H9 (cell line): ENCODE measurements at regions not wholly inside any gene's neighbourhood (a gene's known extent, or its start where the extent isn't known, plus 50 kb on each side); places are given as distances from the start of the nearest gene placed in this dataset.

ENCODE experiments used
- DNase-seq: peaks from one replicate; pipeline ENCODE4 v3.0.0-alpha.2; 2017
- H2AFZ ChIP-seq: one replicate; pipeline ENCODE4 v1.6.1; 2013; ENCODE audit warnings: mild to moderate bottlenecking, low read length, control low read depth, moderate library complexity
- H2AK5ac ChIP-seq: 2 replicates; pipeline ENCODE4 v1.6.1; 2013; ENCODE audit warnings: low read length, control low read depth, mixed read lengths; ENCODE audit not compliant: insufficient read length
- H2BK120ac ChIP-seq: one replicate; pipeline ENCODE4 v1.6.1; 2013; ENCODE audit warnings: low read depth, mild to moderate bottlenecking, low read length, control low read depth, inconsistent platforms; ENCODE audit not compliant: poor library complexity, severe bottlenecking
- H2BK12ac ChIP-seq: 2 replicates; pipeline ENCODE4 v1.6.1; 2013; ENCODE audit warnings: low read length, control low read depth, mixed read lengths, low read depth; ENCODE audit not compliant: insufficient read length
- H2BK15ac ChIP-seq: 2 replicates; pipeline ENCODE4 v1.6.1; 2013; ENCODE audit warnings: low read depth, low read length, control low read depth
- H2BK20ac ChIP-seq: one replicate; pipeline ENCODE4 v1.6.1; 2013; ENCODE audit warnings: low read depth, mild to moderate bottlenecking, low read length, control low read depth, inconsistent platforms; ENCODE audit not compliant: poor library complexity, severe bottlenecking
- H2BK5ac ChIP-seq: 2 replicates; pipeline ENCODE4 v1.6.1; 2013; ENCODE audit warnings: low read length, control low read depth, mixed read lengths; ENCODE audit not compliant: insufficient read length
- H3K14ac ChIP-seq: 2 replicates; pipeline ENCODE4 v1.6.1; 2013; ENCODE audit warnings: low read length, control low read depth; ENCODE audit not compliant: insufficient read depth
- H3K18ac ChIP-seq: 2 replicates; pipeline ENCODE4 v1.6.1; 2013; ENCODE audit warnings: low read depth, mild to moderate bottlenecking, mixed read lengths, low read length, control low read depth; ENCODE audit not compliant: insufficient read length
- H3K23ac ChIP-seq: 2 replicates; pipeline ENCODE4 v1.6.1; 2013; ENCODE audit warnings: low read length, control low read depth, mixed read lengths, low read depth; ENCODE audit not compliant: insufficient read length
- H3K23me2 ChIP-seq: 2 replicates; pipeline ENCODE4 v1.6.1; 2013; ENCODE audit warnings: low read depth, mild to moderate bottlenecking, mixed read lengths, low read length, control low read depth; ENCODE audit not compliant: insufficient read length, poor library complexity, severe bottlenecking
- H3K27ac ChIP-seq: 2 replicates; pipeline ENCODE4 v1.5.1; 2013; ENCODE audit warnings: low read length, control low read depth, mixed read lengths, low read depth; ENCODE audit not compliant: insufficient read length
- H3K27me3 ChIP-seq: 2 replicates; pipeline ENCODE4 v1.6.1; 2013; ENCODE audit warnings: low read length, control low read depth, inconsistent platforms; ENCODE audit not compliant: insufficient read depth
- H3K4ac ChIP-seq: 2 replicates; pipeline ENCODE4 v1.6.1; 2013; ENCODE audit warnings: low read depth, mild to moderate bottlenecking, control low read depth, inconsistent platforms, low read length, moderate library complexity
- H3K4me1 ChIP-seq: 2 replicates; pipeline ENCODE4 v1.6.1; 2013; ENCODE audit warnings: low read length, control low read depth, inconsistent platforms; ENCODE audit not compliant: insufficient read depth
- H3K4me2 ChIP-seq: 2 replicates; pipeline ENCODE4 v1.6.1; 2013; ENCODE audit warnings: low read length, control low read depth, mixed read lengths; ENCODE audit not compliant: insufficient read length, insufficient read depth
- H3K56ac ChIP-seq: 2 replicates; pipeline ENCODE4 v1.6.1; 2013; ENCODE audit warnings: low read depth, mild to moderate bottlenecking, mixed read lengths, low read length, control low read depth; ENCODE audit not compliant: insufficient read length
- H3K79me1 ChIP-seq: 2 replicates; pipeline ENCODE4 v1.6.1; 2013; ENCODE audit warnings: low read depth, mild to moderate bottlenecking, moderate library complexity, low read length, control low read depth, inconsistent platforms; ENCODE audit not compliant: insufficient read depth, poor library complexity, severe bottlenecking
- H3K79me2 ChIP-seq: 2 replicates; pipeline ENCODE4 v1.6.1; 2013; ENCODE audit warnings: low read length, control low read depth, inconsistent platforms; ENCODE audit not compliant: insufficient read depth
- H3K9ac ChIP-seq: 2 replicates; pipeline ENCODE4 v1.6.1; 2013; ENCODE audit warnings: low read length, control low read depth, mixed read lengths; ENCODE audit not compliant: insufficient read length; ENCODE audit errors: extremely low read depth
- H3K9me3 ChIP-seq: one replicate; pipeline ENCODE4 v1.6.1; 2013; ENCODE audit warnings: low read depth, low read length, inconsistent platforms; ENCODE audit not compliant: control insufficient read depth
- H3T11ph ChIP-seq: one replicate; pipeline ENCODE4 v1.6.1; 2013; ENCODE audit warnings: mild to moderate bottlenecking, low read length, control low read depth, inconsistent platforms
- H4K20me1 ChIP-seq: one replicate; pipeline ENCODE4 v1.6.1; 2013; ENCODE audit not compliant: control insufficient read depth, insufficient read length, insufficient read depth
- H4K5ac ChIP-seq: 2 replicates; pipeline ENCODE4 v1.6.1; 2013; ENCODE audit warnings: low read depth, mild to moderate bottlenecking, mixed read lengths, low read length, control low read depth; ENCODE audit not compliant: insufficient read length
- H4K8ac ChIP-seq: replicated peaks from 2 replicates; pipeline ENCODE4 v1.6.1; 2013; ENCODE audit warnings: low read length, control low read depth, mixed read lengths, low read depth; ENCODE audit not compliant: insufficient read length
- H4K91ac ChIP-seq: 2 replicates; pipeline ENCODE4 v1.6.1; 2013; ENCODE audit warnings: low read depth, mild to moderate bottlenecking, moderate library complexity, mixed read lengths, low read length, control low read depth; ENCODE audit not compliant: insufficient read length
- H3K27ac Mint-ChIP-seq, 3 experiments: 2 replicates in 2 of 3; 3 replicates in 1 of 3; pipeline ENCODE4 v1.8.0; 2020 to 2021; ENCODE audit warnings: mixed read lengths in 3 of 3, mild to moderate bottlenecking in 1 of 3, moderate library complexity in 1 of 3
- H3K27me3 Mint-ChIP-seq: 2 replicates; pipeline ENCODE4 v1.8.0; 2021; ENCODE audit warnings: low read depth, mild to moderate bottlenecking, moderate library complexity, mixed read lengths
- H3K36me3 Mint-ChIP-seq, 3 experiments: 2 replicates in 2 of 3; 3 replicates in 1 of 3; pipeline ENCODE4 v1.8.0; 2020 to 2021; ENCODE audit warnings: low read depth in 3 of 3, mixed read lengths in 3 of 3; ENCODE audit not compliant: insufficient read depth in 1 of 3
- H3K4me1 Mint-ChIP-seq, 2 experiments: 2 replicates each; pipeline ENCODE4 v1.8.0; 2020; ENCODE audit warnings: mixed read lengths in 2 of 2
- H3K4me3 Mint-ChIP-seq, 2 experiments: 2 replicates in 1 of 2; 3 replicates in 1 of 2; pipeline ENCODE4 v1.8.0; 2020 to 2021; ENCODE audit warnings: mild to moderate bottlenecking in 2 of 2, mixed read lengths in 2 of 2, moderate library complexity in 1 of 2
- H3K9me3 Mint-ChIP-seq, 2 experiments: 2 replicates in 1 of 2; 3 replicates in 1 of 2; pipeline ENCODE4 v1.8.0; 2020; ENCODE audit warnings: mild to moderate bottlenecking in 2 of 2, mixed read lengths in 2 of 2, moderate library complexity in 1 of 2
- WGBS: extraction: QIAGEN DNeasy Blood & Tissue Kit; methylation state at CpG from one replicate; pipeline ENCODE4 v1.1.7; 2013; ENCODE audit warnings: missing lambda C conversion rate, low lambda C conversion rate, mixed read lengths; ENCODE audit not compliant: insufficient read length; ENCODE audit errors: extremely low coverage; 5-methylcytosine and 5-hydroxymethylcytosine counted together
- TF ChIP-seq, protein P1 (sequence below): fragments of 200-600 bp; sonication (generic); conservative IDR thresholded peaks from 3 replicates; pipeline ENCODE4 v1.8.0; 2021; ENCODE audit warnings: antibody characterized with exemption, mild to moderate bottlenecking

DNA sequence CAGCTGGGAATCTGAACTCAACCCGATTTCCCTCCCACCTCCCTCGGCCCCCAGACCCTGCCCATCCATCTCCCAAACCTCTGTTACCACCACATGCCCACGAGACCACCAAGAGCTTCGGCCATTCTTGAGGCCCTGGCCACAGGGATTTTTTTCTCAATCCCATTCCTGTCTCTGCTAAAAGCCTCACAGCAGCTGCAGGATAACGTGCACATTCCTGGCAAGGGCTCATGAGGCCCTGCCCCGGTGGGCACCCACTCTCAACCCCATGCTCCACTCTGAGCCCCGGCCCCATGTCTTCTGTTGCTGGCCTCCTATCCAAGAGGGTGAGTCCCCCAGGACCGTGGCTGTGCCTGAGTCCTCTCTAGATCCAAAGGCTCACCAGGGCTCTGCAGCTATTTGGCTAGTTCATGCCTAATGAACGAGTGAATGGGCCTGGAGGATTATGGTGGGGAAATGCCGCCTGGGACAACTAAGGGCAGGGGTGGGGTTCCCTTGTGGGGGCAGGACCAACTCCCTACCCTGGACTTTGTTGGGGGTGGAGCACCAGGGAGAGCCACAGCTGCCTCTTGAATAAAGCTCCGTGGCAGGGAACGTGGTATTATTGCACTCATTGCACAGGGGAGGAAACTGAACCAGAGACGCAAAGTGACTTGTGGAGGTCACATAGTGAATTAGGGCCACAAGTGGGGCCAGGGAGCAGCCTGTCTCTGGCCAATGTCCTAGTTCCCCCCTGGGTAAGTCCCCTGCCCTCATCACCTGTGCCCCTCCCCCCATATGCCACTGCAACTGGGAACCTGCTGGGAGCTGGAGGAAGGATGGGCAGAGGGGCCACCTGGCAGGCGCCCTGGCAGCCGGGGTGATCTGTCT, 113.8 kb upstream of the SMURF2 start:
- Histone ChIP-seq H3K79me2 (no peaks in the 10 kb centered on the region), H3K27ac (no peak overlapping the region), H3K9me3 (no peaks in the 10 kb centered on the region), H3K18ac (no peak overlapping the region), H3K23ac (no peak overlapping the region), H2BK20ac (no peak overlapping the region), H2BK5ac (no peak overlapping the region), H3K23me2 (peaks cover 26% of the 10 kb centered on the region), H2AK5ac (no peak overlapping the region), H4K5ac (no peak overlapping the region), H2BK120ac (no peak overlapping the region), H3K56ac (no peak overlapping the region), H3T11ph (no peak overlapping the region), H4K8ac (no peak overlapping the region), H3K9ac (no peak overlapping the region), H3K4ac (no peak overlapping the region), H4K91ac (no peak overlapping the region), H3K4me2 (no peak overlapping the region), H2AFZ (no peak overlapping the region), H3K27me3 (peaks cover 33% of the 10 kb centered on the region), H3K14ac (no peak overlapping the region), H4K20me1 (no peaks in the 10 kb centered on the region), H2BK15ac (no peak overlapping the region), H2BK12ac (no peak overlapping the region), H3K4me1 (no peaks in the 10 kb centered on the region), H3K79me1 (no peaks in the 10 kb centered on the region)
- peaks cover 0 to 2% of the 10 kb centered on the region in 2 experiments; a peak in 1 of 5 replicates for H3K9me3 Mint-ChIP-seq
- peaks cover 61% of the 10 kb centered on the region for H3K27me3 Mint-ChIP-seq
- no CpG with 5 or more reads among the region's 15 CpGs for WGBS
- no peaks in the 10 kb centered on the region for H3K36me3 Mint-ChIP-seq
- TF ChIP-seq, protein P1, sequence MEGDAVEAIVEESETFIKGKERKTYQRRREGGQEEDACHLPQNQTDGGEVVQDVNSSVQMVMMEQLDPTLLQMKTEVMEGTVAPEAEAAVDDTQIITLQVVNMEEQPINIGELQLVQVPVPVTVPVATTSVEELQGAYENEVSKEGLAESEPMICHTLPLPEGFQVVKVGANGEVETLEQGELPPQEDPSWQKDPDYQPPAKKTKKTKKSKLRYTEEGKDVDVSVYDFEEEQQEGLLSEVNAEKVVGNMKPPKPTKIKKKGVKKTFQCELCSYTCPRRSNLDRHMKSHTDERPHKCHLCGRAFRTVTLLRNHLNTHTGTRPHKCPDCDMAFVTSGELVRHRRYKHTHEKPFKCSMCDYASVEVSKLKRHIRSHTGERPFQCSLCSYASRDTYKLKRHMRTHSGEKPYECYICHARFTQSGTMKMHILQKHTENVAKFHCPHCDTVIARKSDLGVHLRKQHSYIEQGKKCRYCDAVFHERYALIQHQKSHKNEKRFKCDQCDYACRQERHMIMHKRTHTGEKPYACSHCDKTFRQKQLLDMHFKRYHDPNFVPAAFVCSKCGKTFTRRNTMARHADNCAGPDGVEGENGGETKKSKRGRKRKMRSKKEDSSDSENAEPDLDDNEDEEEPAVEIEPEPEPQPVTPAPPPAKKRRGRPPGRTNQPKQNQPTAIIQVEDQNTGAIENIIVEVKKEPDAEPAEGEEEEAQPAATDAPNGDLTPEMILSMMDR, result no peak
- H3K27ac Mint-ChIP-seq, result peak overlapping the region in 1 of 3 experiments; percentile 62; a peak in 2 of 7 replicates
- peak overlapping the region in 1 of 2 experiments; percentile 20; a peak in 1 of 5 replicates for H3K4me3 Mint-ChIP-seq
- no peak for DNase-seq
- H3K4me1 Mint-ChIP-seq, result peaks cover 15 to 25% of the 10 kb centered on the region in 2 experiments
